IMR-90 (cell line): ENCODE measurements at regions not wholly inside any gene's neighbourhood (a gene's known extent, or its start where the extent isn't known, plus 50 kb on each side); places are given as distances from the start of the nearest gene placed in this dataset.

Experiments used
- ATAC-seq: fragments of 200-7000 bp; cut with Tn5 transposase; 2 replicates; pipeline ENCODE4 v1.9.1; 2020; ENCODE audit warnings: low read depth, mild to moderate bottlenecking, moderate library complexity
- BruUV-seq: library from RNA; stranded (reverse); fragments of 400-500 nt; replicated peaks from 2 replicates; lab custom pipeline; 2021; lab: Mats Ljungman, UMichigan
- CTCF ChIA-PET: fragments of 300-600 bp; formaldehyde crosslinking; extraction: SDS; loops from one replicate; lab custom pipeline; 2021; ENCODE audit warnings: antibody characterized with exemption; lab: Yijun Ruan, JAX
- POLR2A ChIA-PET: fragments of 300-600 bp; sonication (Branson Sonifier 250); formaldehyde crosslinking; loops from one replicate; lab custom pipeline; 2022; ENCODE audit warnings: antibody characterized with exemption; ENCODE audit not compliant: unreplicated experiment; lab: Charles Lee
- DNase-seq: peaks from one replicate; pipeline ENCODE4 v3.0.0; 2013
- H2AFZ ChIP-seq: replicated peaks from 2 replicates; pipeline ENCODE3; 2013; ENCODE audit warnings: low read length, mild to moderate bottlenecking; ENCODE audit not compliant: poor library complexity
- H2AK5ac ChIP-seq: 2 replicates; pipeline ENCODE4 v1.6.1; 2013; ENCODE audit warnings: low read depth, low read length, inconsistent platforms
- H2AK9ac ChIP-seq: replicated peaks from 2 replicates; pipeline ENCODE3; 2013; ENCODE audit warnings: mild to moderate bottlenecking, low read depth, low read length, moderate library complexity; ENCODE audit not compliant: poor library complexity
- H2BK120ac ChIP-seq: 2 replicates; pipeline ENCODE4 v1.6.1; 2013; ENCODE audit warnings: low read depth, low read length, inconsistent platforms
- H2BK15ac ChIP-seq: 3 replicates; pipeline ENCODE4 v1.6.1; 2013; ENCODE audit warnings: low read depth, low read length, inconsistent platforms
- H2BK20ac ChIP-seq: 2 replicates; pipeline ENCODE4 v1.6.1; 2013; ENCODE audit warnings: low read depth, mild to moderate bottlenecking, inconsistent platforms, low read length, moderate library complexity
- H2BK5ac ChIP-seq: 2 replicates; pipeline ENCODE4 v1.6.1; 2013; ENCODE audit warnings: mild to moderate bottlenecking, low read depth, low read length, inconsistent platforms; ENCODE audit not compliant: poor library complexity, severe bottlenecking
- H3K14ac ChIP-seq: replicated peaks from 2 replicates; pipeline ENCODE4 v1.6.1; 2013; ENCODE audit warnings: low read depth, low read length, inconsistent platforms
- H3K18ac ChIP-seq: 2 replicates; pipeline ENCODE4 v1.6.1; 2013; ENCODE audit warnings: low read depth, low read length, control low read depth
- H3K23ac ChIP-seq: 2 replicates; pipeline ENCODE4 v1.6.1; 2013; ENCODE audit warnings: low read depth, low read length, inconsistent platforms
- H3K27ac ChIP-seq: 2 replicates; pipeline ENCODE4 v1.5.1; 2013; ENCODE audit warnings: mild to moderate bottlenecking, control low read depth, low read length; ENCODE audit not compliant: insufficient read depth
- H3K27me3 ChIP-seq: 2 replicates; pipeline ENCODE4 v1.6.1; 2013; ENCODE audit warnings: low read length; ENCODE audit not compliant: control insufficient read depth, insufficient read depth
- H3K36me3 ChIP-seq: 2 replicates; pipeline ENCODE4 v1.6.1; 2013; ENCODE audit warnings: low read length, mixed read lengths; ENCODE audit not compliant: control insufficient read depth, insufficient read depth
- H3K4ac ChIP-seq: 2 replicates; pipeline ENCODE4 v1.6.1; 2013; ENCODE audit warnings: low read depth, low read length, inconsistent platforms
- H3K4me1 ChIP-seq: 2 replicates; pipeline ENCODE4 v1.6.1; 2013; ENCODE audit warnings: low read length, mixed read lengths; ENCODE audit not compliant: control insufficient read depth, insufficient read depth
- H3K4me2 ChIP-seq: 2 replicates; pipeline ENCODE4 v1.6.1; 2013; ENCODE audit warnings: low read depth, mild to moderate bottlenecking, control low read depth, low read length, moderate library complexity
- H3K4me3 ChIP-seq: 2 replicates; pipeline ENCODE4 v1.5.1; 2013; ENCODE audit warnings: low read depth, mild to moderate bottlenecking, control low read depth, low read length, moderate library complexity; ENCODE audit not compliant: insufficient read depth
- H3K56ac ChIP-seq: 2 replicates; pipeline ENCODE4 v1.6.1; 2013; ENCODE audit warnings: low read length, inconsistent platforms; ENCODE audit not compliant: insufficient read depth; ENCODE audit errors: extremely low read depth
- H3K79me1 ChIP-seq, 2 experiments: 2 replicates each; pipeline ENCODE4 v1.6.1; 2013; ENCODE audit warnings: low read length in 2 of 2, inconsistent platforms in 1 of 2, low read depth in 1 of 2
- H3K9ac ChIP-seq: 2 replicates; pipeline ENCODE4 v1.6.1; 2013; ENCODE audit warnings: low read depth, low read length, control low read depth
- H3K9me1 ChIP-seq: 2 replicates; pipeline ENCODE4 v1.6.1; 2013; ENCODE audit warnings: low read length, inconsistent platforms; ENCODE audit not compliant: insufficient read depth
- H3K9me3 ChIP-seq: 2 replicates; pipeline ENCODE4 v1.6.1; 2013; ENCODE audit warnings: low read length; ENCODE audit not compliant: control insufficient read depth, insufficient read depth
- H4K20me1 ChIP-seq: 2 replicates; pipeline ENCODE4 v1.6.1; 2013; ENCODE audit warnings: low read length, inconsistent platforms; ENCODE audit not compliant: insufficient read depth
- H4K5ac ChIP-seq: 2 replicates; pipeline ENCODE4 v1.6.1; 2013; ENCODE audit warnings: mild to moderate bottlenecking, low read depth, low read length, control low read depth
- H4K8ac ChIP-seq, 2 experiments: 2 replicates each; pipeline ENCODE4 v1.6.1; 2013; ENCODE audit warnings: low read depth in 2 of 2, low read length in 2 of 2, control low read depth in 1 of 2, inconsistent platforms in 1 of 2
- H4K91ac ChIP-seq: 2 replicates; pipeline ENCODE4 v1.6.1; 2013; ENCODE audit warnings: low read depth, low read length, inconsistent platforms; ENCODE audit not compliant: insufficient read depth
- BHLHE40 ChIP-seq: fragments of 150-350 bp; IDR thresholded peaks from 2 replicates; pipeline ENCODE4 v1.6.1; 2016; ENCODE audit warnings: mild to moderate bottlenecking, low read depth, low read length
- CEBPB ChIP-seq: IDR thresholded peaks from 2 replicates; pipeline ENCODE4 v1.6.1; 2012; ENCODE audit warnings: low read depth, low read length, improper control_type of control experiment
- CHD1 ChIP-seq: IDR thresholded peaks from 2 replicates; pipeline ENCODE4 v1.6.1; 2012; ENCODE audit warnings: low read depth, low read length, improper control_type of control experiment
- CTCF ChIP-seq: conservative IDR thresholded peaks from 2 replicates; pipeline ENCODE4 v1.5.1; 2012; ENCODE audit warnings: mild to moderate bottlenecking, low read depth, low read length, improper control_type of control experiment
- FOS ChIP-seq: fragments of 150-350 bp; IDR thresholded peaks from 2 replicates; pipeline ENCODE4 v1.6.1; 2016; ENCODE audit warnings: low read depth, low read length
- MAFK ChIP-seq: IDR thresholded peaks from 2 replicates; pipeline ENCODE4 v1.6.1; 2012; ENCODE audit warnings: low read depth, low read length, improper control_type of control experiment
- MAZ ChIP-seq: IDR thresholded peaks from 2 replicates; pipeline ENCODE4 v1.6.1; 2012; ENCODE audit warnings: low read depth, mild to moderate bottlenecking, low read length, improper control_type of control experiment, moderate library complexity, borderline replicate concordance
- MXI1 ChIP-seq: IDR thresholded peaks from 2 replicates; pipeline ENCODE4 v1.6.1; 2012; ENCODE audit warnings: low read depth, mild to moderate bottlenecking, low read length, moderate library complexity, borderline replicate concordance
- NFE2L2 ChIP-seq: fragments of 150-350 bp; IDR thresholded peaks from 2 replicates; pipeline ENCODE4 v1.6.1; 2016; ENCODE audit warnings: low read depth, mild to moderate bottlenecking, low read length
- POLR2A ChIP-seq: IDR thresholded peaks from 2 replicates; pipeline ENCODE4 v1.6.1; 2012; ENCODE audit warnings: mild to moderate bottlenecking, low read depth, low read length
- RAD21 ChIP-seq: IDR thresholded peaks from 2 replicates; pipeline ENCODE4 v1.6.1; 2012; ENCODE audit warnings: low read length, improper control_type of control experiment
- RCOR1 ChIP-seq: IDR thresholded peaks from 2 replicates; pipeline ENCODE4 v1.6.1; 2012; ENCODE audit warnings: mild to moderate bottlenecking, low read length, improper control_type of control experiment; ENCODE audit not compliant: insufficient replicate concordance
- RFX5 ChIP-seq: IDR thresholded peaks from 2 replicates; pipeline ENCODE4 v1.8.0; 2012; ENCODE audit warnings: low read depth, mild to moderate bottlenecking, low read length, moderate library complexity
- SMC3 ChIP-seq: fragments of 150-350 bp; IDR thresholded peaks from 2 replicates; pipeline ENCODE4 v1.6.1; 2016; ENCODE audit warnings: low read depth, mild to moderate bottlenecking, antibody characterized with exemption, low read length, moderate library complexity
- USF2 ChIP-seq: fragments of 150-350 bp; IDR thresholded peaks from 2 replicates; pipeline ENCODE4 v1.6.1; 2017; ENCODE audit warnings: mild to moderate bottlenecking, antibody characterized with exemption, low read length, low read depth
- WGBS, 2 experiments: methylation state at CpG; one replicate each; pipeline versions ENCODE4 v1.1.5 to v1.1.7; 2013; ENCODE audit warnings: missing lambda C conversion rate in 2 of 2; ENCODE audit not compliant: insufficient read length in 1 of 2; ENCODE audit errors: extremely low coverage in 2 of 2; 5-methylcytosine and 5-hydroxymethylcytosine counted together
- dilution Hi-C: fragments of 300-500 bp; cut with HindIII; formaldehyde crosslinking; loops from one replicate; pipeline ENCODE4 v1.14.3; 2018; ENCODE audit warnings: low sequenced_read_pairs; ENCODE audit not compliant: unreplicated experiment
- in situ Hi-C: fragments of 300-500 bp; cut with MboI; formaldehyde crosslinking; loops from 3 replicates; pipeline ENCODE4 v1.14.3; 2019; ENCODE audit warnings: low sequenced_read_pairs, inconsistent platforms, mixed read lengths
- intact Hi-C: fragments of 100-400 bp; cut with micrococcal nuclease; formaldehyde crosslinking; loops from 2 replicates; pipeline ENCODE4 v1.10.0; 2022

- no peak overlapping the region for H4K5ac ChIP-seq
- WGBS, 2 experiments, result 77% methylated on average over 8 of the region's 10 CpGs; no CpG with 5 or more reads in 1 of the 2 experiments
- no peak overlapping the region for H2AK5ac ChIP-seq
- ChIA-PET CTCF (interaction anchor here (0.7 kb wide), 2 partner anchors 30 to 179 kb away, joined by 3 read pairs; no protein-coding TSS in a partner anchor), POLR2A (no interaction called here)
- no peak overlapping the region for H3K4me2 ChIP-seq
- TF ChIP-seq FOS, result no peak
- no peak for TF ChIP-seq MXI1
- no peak for TF ChIP-seq CTCF
- no peak for TF ChIP-seq MAFK
- no peak for TF ChIP-seq RAD21
- no peak for TF ChIP-seq CHD1
- TF ChIP-seq RFX5, result no peak
- TF ChIP-seq NFE2L2, result no peak
- TF ChIP-seq RCOR1, result no peak
- no peak for TF ChIP-seq MAZ
- TF ChIP-seq USF2, result no peak
- no peak for TF ChIP-seq POLR2A
- TF ChIP-seq BHLHE40, result no peak
- no peak for TF ChIP-seq CEBPB
- TF ChIP-seq SMC3, result no peak
- H3K18ac ChIP-seq, result no peak overlapping the region
- intact Hi-C loops, result no loop called here
- no peak overlapping the region for H4K91ac ChIP-seq
- no peaks in the 10 kb centered on the region for H3K9me3 ChIP-seq
- H2AK9ac ChIP-seq, result no peak overlapping the region
- H3K9me1 ChIP-seq, result no peaks in the 10 kb centered on the region
- no peak overlapping the region for H2BK5ac ChIP-seq
- no peak overlapping the region for H3K23ac ChIP-seq
- dilution Hi-C loops, result no loop called here
- H3K56ac ChIP-seq, result no peak overlapping the region
- H2AFZ ChIP-seq, result no peak overlapping the region
- no TSS peak for BruUV-seq
- no peaks in the 10 kb centered on the region for H3K79me1 ChIP-seq
- no peak overlapping the region for H3K9ac ChIP-seq
- no peak overlapping the region for H3K4ac ChIP-seq
- no peak for ATAC-seq
- in situ Hi-C loops, result no loop called here
- H2BK20ac ChIP-seq, result no peak overlapping the region
- H3K36me3 ChIP-seq, result no peaks in the 10 kb centered on the region
- H2BK120ac ChIP-seq, result no peak overlapping the region
- peaks cover under 1% of the 10 kb centered on the region for H3K27me3 ChIP-seq
- no peak overlapping the region for H2BK15ac ChIP-seq
- H3K4me1 ChIP-seq, result no peaks in the 10 kb centered on the region
- no peak for DNase-seq
- no peak overlapping the region for H3K4me3 ChIP-seq
- no peak overlapping the region for H3K27ac ChIP-seq
- H3K14ac ChIP-seq, result no peak overlapping the region
- H4K20me1 ChIP-seq, result no peaks in the 10 kb centered on the region
- no peak overlapping the region for H4K8ac ChIP-seq
Measured at GRCh38 chr7:50962281-50962883, 179.7 kb upstream of the GRB10 start.
